NCI-H2171 (cell line): ENCODE measurements at regions not wholly inside any gene's neighbourhood (a gene's known extent, or its start where the extent isn't known, plus 50 kb on each side); places are given as distances from the start of the nearest gene placed in this dataset.

Source experiments
- DNase-seq: peaks from one replicate; lab custom pipeline; 2025; lab: John Stamatoyannopoulos, UW

GRCh38 chr5:91283899-91284298 lies 99.2 kb downstream of the ARRDC3 start:
- no peak for DNase-seq

GRCh38 chr5:91283326-91283725 lies 99.8 kb downstream of the ARRDC3 start:
- DNase-seq = no peak

GRCh38 chr5:91282210-91282609 lies 100.9 kb downstream of the ARRDC3 start:
- DNase-seq = no peak

GRCh38 chr5:91281401-91281800 lies 101.7 kb downstream of the ARRDC3 start:
- no peak for DNase-seq

GRCh38 chr5:91280362-91281269 lies 102.5 kb downstream of the ARRDC3 start:
- peak; percentile 40 for DNase-seq

GRCh38 chr5:91277840-91278239 lies 105.3 kb downstream of the ARRDC3 start:
- no peak for DNase-seq

- no peak for DNase-seq
Observed at GRCh38 chr5:91277093-91277626, 106.0 kb downstream of the ARRDC3 start.

GRCh38 chr5:91272858-91273257 lies 110.3 kb downstream of the ARRDC3 start:
- DNase-seq = no peak

- no peak for DNase-seq
Observed at GRCh38 chr5:91271999-91272398, 111.1 kb downstream of the ARRDC3 start.

- no peak for DNase-seq
Observed at GRCh38 chr5:91269198-91269597, 113.9 kb downstream of the ARRDC3 start.

GRCh38 chr5:91266184-91266705 lies 116.9 kb downstream of the ARRDC3 start:
- no peak for DNase-seq

GRCh38 chr5:91264311-91265051 lies 118.6 kb downstream of the ARRDC3 start:
- no peak for DNase-seq

- no peak for DNase-seq
Observed at GRCh38 chr5:91263898-91264297, 119.2 kb downstream of the ARRDC3 start.

GRCh38 chr5:91257301-91257700 lies 125.8 kb downstream of the ARRDC3 start:
- DNase-seq = no peak

- no peak for DNase-seq
Observed at GRCh38 chr5:91256142-91256524, 127.0 kb downstream of the ARRDC3 start.

GRCh38 chr5:91255396-91256141 lies 127.5 kb downstream of the ARRDC3 start:
- no peak for DNase-seq

GRCh38 chr5:91252916-91253315 lies 130.2 kb downstream of the ARRDC3 start:
- no peak for DNase-seq

GRCh38 chr5:91245871-91246270 lies 137.2 kb downstream of the ARRDC3 start:
- no peak for DNase-seq

GRCh38 chr5:91245074-91245452 lies 138.1 kb downstream of the ARRDC3 start:
- DNase-seq = no peak

GRCh38 chr5:91244380-91245073 lies 138.6 kb downstream of the ARRDC3 start:
- DNase-seq = no peak

GRCh38 chr5:91243852-91244251 lies 139.3 kb downstream of the ARRDC3 start:
- no peak for DNase-seq
